PC-9 (cell line): ENCODE measurements at regions not wholly inside any gene's neighbourhood (a gene's known extent, or its start where the extent isn't known, plus 50 kb on each side); places are given as distances from the start of the nearest gene placed in this dataset.

ENCODE experiments used
- BruUV-seq: library from RNA; stranded (reverse); fragments of 400-500 nt; replicated peaks from 2 replicates; lab custom pipeline; 2021; lab: Mats Ljungman, UMichigan
- CTCF ChIA-PET: fragments of 300-600 bp; sonication (Branson Sonifier 250); formaldehyde crosslinking; loops from one replicate; lab custom pipeline; 2022; ENCODE audit warnings: antibody characterized with exemption; lab: Charles Lee
- POLR2A ChIA-PET: fragments of 300-600 bp; sonication (Branson Sonifier 250); formaldehyde crosslinking; loops from one replicate; lab custom pipeline; 2022; ENCODE audit warnings: antibody characterized with exemption; ENCODE audit not compliant: unreplicated experiment; lab: Charles Lee
- DNase-seq, 2 experiments: peaks; one replicate each; pipeline versions ENCODE4 v3.0.0 to v3.0.0-alpha.2; 2015 to 2022; ENCODE audit warnings: mixed read lengths in 1 of 2
- H2AFZ ChIP-seq: fragments of 200-600 bp; sonication (generic); 2 replicates; pipeline ENCODE4 v1.8.1; 2017; ENCODE audit warnings: antibody characterized with exemption
- H3F3A ChIP-seq: fragments of 200-600 bp; sonication (generic); 2 replicates; pipeline ENCODE4 v1.8.1; 2017; ENCODE audit warnings: antibody characterized with exemption, mild to moderate bottlenecking, low read depth; ENCODE audit not compliant: insufficient read depth
- H3K27ac ChIP-seq: fragments of 200-600 bp; sonication (generic); 2 replicates; pipeline ENCODE4 v1.6.1; 2016; ENCODE audit warnings: mixed run types
- H3K27me3 ChIP-seq: fragments of 200-600 bp; sonication (generic); 2 replicates; pipeline ENCODE4 v1.6.1; 2016; ENCODE audit warnings: low read depth, mixed run types; ENCODE audit not compliant: insufficient read depth
- H3K36me3 ChIP-seq: fragments of 200-600 bp; sonication (generic); 2 replicates; pipeline ENCODE4 v1.6.1; 2016; ENCODE audit warnings: low read depth, mixed run types
- H3K4me1 ChIP-seq: fragments of 200-600 bp; sonication (generic); replicated peaks from 2 replicates; pipeline ENCODE4 v1.6.1; 2016; ENCODE audit warnings: mixed run types; ENCODE audit not compliant: insufficient read depth
- H3K4me2 ChIP-seq: fragments of 200-600 bp; sonication (generic); 2 replicates; pipeline ENCODE4 v1.6.1; 2017; ENCODE audit warnings: mixed run types
- H3K4me3 ChIP-seq: fragments of 200-600 bp; sonication (generic); 2 replicates; pipeline ENCODE4 v1.6.1; 2016; ENCODE audit warnings: mixed run types
- H3K79me2 ChIP-seq: fragments of 200-600 bp; sonication (generic); 2 replicates; pipeline ENCODE4 v1.6.1; 2017; ENCODE audit warnings: low read depth, mixed run types
- H3K9me2 ChIP-seq: fragments of 200-600 bp; sonication (generic); 2 replicates; pipeline ENCODE4 v1.8.1; 2017; ENCODE audit warnings: mild to moderate bottlenecking; ENCODE audit not compliant: insufficient read depth
- H3K9me3 ChIP-seq: fragments of 200-600 bp; sonication (generic); 2 replicates; pipeline ENCODE4 v1.8.1; 2016; ENCODE audit warnings: low read depth; ENCODE audit not compliant: insufficient read depth
- H4K20me1 ChIP-seq: fragments of 200-600 bp; sonication (generic); 2 replicates; pipeline ENCODE4 v1.8.1; 2017; ENCODE audit not compliant: insufficient read depth
- CTCF ChIP-seq: fragments of 200-600 bp; sonication (generic); conservative IDR thresholded peaks from 2 replicates; pipeline ENCODE4 v1.6.1; 2017; ENCODE audit warnings: mixed run types, antibody characterized with exemption, mild to moderate bottlenecking, moderate library complexity
- EZH2 ChIP-seq: fragments of 200-600 bp; sonication (generic); IDR thresholded peaks from 2 replicates; pipeline ENCODE4 v1.8.0; 2017; ENCODE audit warnings: antibody characterized with exemption, low read depth
- intact Hi-C: fragments of 100-400 bp; cut with micrococcal nuclease; formaldehyde crosslinking; loops from one replicate; pipeline ENCODE4 v1.10.0; 2022; ENCODE audit not compliant: unreplicated experiment

GRCh38 chr14:65281991-65282895 is 130.3 kb upstream of the FUT8 start:
- Histone ChIP-seq H3F3A (peaks cover 19% of the 10 kb centered on the region; the same call in 1 of the 2 replicates), H3K27ac (no peak overlapping the region), H3K9me3 (no peaks in the 10 kb centered on the region; the same call in 1 of the 2 replicates), H3K4me3 (no peak overlapping the region), H3K9me2 (no peaks in the 10 kb centered on the region), H4K20me1 (no peaks in the 10 kb centered on the region), H3K4me1 (peaks cover 20% of the 10 kb centered on the region), H2AFZ (no peak overlapping the region), H3K36me3 (no peaks in the 10 kb centered on the region), H3K27me3 (no peaks in the 10 kb centered on the region), H3K4me2 (no peak overlapping the region), H3K79me2 (no peaks in the 10 kb centered on the region)
- TF ChIP-seq EZH2 (no peak), CTCF (no peak)
- POLR2A ChIA-PET = interaction anchor here (0.6 kb wide), 3 partner anchors 9 to 711 kb away, joined by 3 to 16 read pairs (median 3); no protein-coding TSS in a partner anchor
- no TSS peak for BruUV-seq
- intact Hi-C loops = loop anchor here (1.0 kb wide), 1 partner anchor 74 kb away; no protein-coding TSS in a partner anchor
- CTCF ChIA-PET = interaction anchor here (0.6 kb wide), 2 partner anchors 44 to 133 kb away, joined by 5 to 6 read pairs; no protein-coding TSS in a partner anchor
- peak in 1 of 2 experiments; percentile 37 for DNase-seq

- ChIA-PET POLR2A (interaction anchor here (0.6 kb wide), 1 partner anchor 711 kb away, joined by 3 read pairs; no protein-coding TSS in a partner anchor), CTCF (interaction anchor here (0.6 kb wide), 2 partner anchors 44 to 132 kb away, joined by 5 to 6 read pairs; no protein-coding TSS in a partner anchor)
- H3K79me2 ChIP-seq = no peaks in the 10 kb centered on the region
- H2AFZ ChIP-seq = no peak overlapping the region
- DNase-seq = no peak
- intact Hi-C loops = loop anchor here (1.0 kb wide), 1 partner anchor 73 kb away; no protein-coding TSS in a partner anchor
- no peak overlapping the region for H3K27ac ChIP-seq
- TF ChIP-seq CTCF (no peak), EZH2 (no peak)
- no peaks in the 10 kb centered on the region for H3K27me3 ChIP-seq
- H3K4me3 ChIP-seq = no peak overlapping the region
- H3K9me2 ChIP-seq = no peaks in the 10 kb centered on the region
- BruUV-seq = TSS peak; percentile 86
- H3K36me3 ChIP-seq = no peaks in the 10 kb centered on the region
- no peaks in the 10 kb centered on the region; the same call in 1 of the 2 replicates for H3K9me3 ChIP-seq
- peaks cover 14% of the 10 kb centered on the region for H3K4me1 ChIP-seq
- no peaks in the 10 kb centered on the region for H4K20me1 ChIP-seq
- peaks cover 14% of the 10 kb centered on the region; the same call in 1 of the 2 replicates for H3F3A ChIP-seq
- no peak overlapping the region for H3K4me2 ChIP-seq
Observed at GRCh38 chr14:65282896-65283253, 129.7 kb upstream of the FUT8 start.

- POLR2A ChIA-PET = interaction anchor here (0.8 kb wide), 1 partner anchor 35 kb away, joined by 13 read pairs; no protein-coding TSS in a partner anchor
Observed at GRCh38 chr14:65286443-65286842, 126.1 kb upstream of the FUT8 start.

More at GRCh38 chr14:65286443-65286842, 126.1 kb upstream of the FUT8 start:
- H3K27ac ChIP-seq = no peak overlapping the region
- CTCF ChIA-PET = interaction anchor here (0.7 kb wide), 1 partner anchor 73 kb away, joined by 3 read pairs; no protein-coding TSS in a partner anchor
- no peak overlapping the region for H3K4me2 ChIP-seq
- no peak overlapping the region for H3K4me3 ChIP-seq
- no peaks in the 10 kb centered on the region for H3K27me3 ChIP-seq
- no TSS peak for BruUV-seq
- H3F3A ChIP-seq = peaks cover 29% of the 10 kb centered on the region
- H3K4me1 ChIP-seq = peaks cover 27% of the 10 kb centered on the region
- H2AFZ ChIP-seq = no peak overlapping the region
- H3K9me2 ChIP-seq = no peaks in the 10 kb centered on the region
- H3K79me2 ChIP-seq = no peaks in the 10 kb centered on the region
- no peaks in the 10 kb centered on the region for H3K36me3 ChIP-seq
- H4K20me1 ChIP-seq = no peaks in the 10 kb centered on the region
- DNase-seq = no peak
- intact Hi-C loops = loop anchor here (1.0 kb wide), 1 partner anchor 126 kb away; the partner anchor contains the start of gene FUT8
- no peaks in the 10 kb centered on the region for H3K9me3 ChIP-seq
- TF ChIP-seq CTCF = peak; percentile 56
- TF ChIP-seq EZH2 = no peak
